Transverse colon (tissue), 4 donors: ENCODE measurements at regions not wholly inside any gene's neighbourhood (a gene's known extent, or its start where the extent isn't known, plus 50 kb on each side); places are given as distances from the start of the nearest gene placed in this dataset.

Experiments used
- DNase-seq: peaks from one replicate; pipeline ENCODE4 v3.0.0-alpha.2; 2019
- H3K27ac ChIP-seq, 4 donors: fragments of 200-600 bp; sonication (generic); 2 replicates each; pipeline ENCODE4 v1.5.1; 2016 to 2018; ENCODE audit warnings: inconsistent platforms in 4 of 4
- H3K27me3 ChIP-seq: fragments of 200-600 bp; sonication (generic); 2 replicates; pipeline ENCODE4 v1.5.1; 2017; ENCODE audit warnings: inconsistent platforms
- H3K36me3 ChIP-seq, 4 donors: fragments of 200-600 bp; sonication (generic); 2 replicates each; pipeline ENCODE4 v1.5.1; 2017 to 2019; ENCODE audit warnings: inconsistent platforms in 4 of 4
- H3K4me1 ChIP-seq, 4 donors: fragments of 200-600 bp; sonication (generic); 2 replicates each; pipeline ENCODE4 v1.5.1; 2017 to 2020; ENCODE audit warnings: inconsistent platforms in 4 of 4
- H3K4me3 ChIP-seq, 4 donors: fragments of 200-600 bp; sonication (generic); 1 replicate in 1 of 4; 2 replicates in 3 of 4; pipeline versions ENCODE4 v1.5.1 to v1.6.1; 2017 to 2019; ENCODE audit warnings: inconsistent platforms in 4 of 4
- H3K9me3 ChIP-seq, 2 donors: fragments of 200-600 bp; sonication (generic); 2 replicates each; pipeline ENCODE4 v1.5.1; 2017 to 2019; ENCODE audit warnings: inconsistent platforms in 2 of 2
- CTCF ChIP-seq, 5 experiments: fragments of 200-600 bp in 3 of 5; fragments of 450-650 bp in 2 of 5; sonication (generic) in 3 of 5; IDR thresholded peaks; 1 replicate in 2 of 5; 2 replicates in 3 of 5; pipeline ENCODE4 v1.5.1; 2016 to 2017; ENCODE audit warnings: antibody characterized with exemption in 5 of 5, inconsistent platforms in 3 of 5, mild to moderate bottlenecking in 2 of 5, moderate library complexity in 1 of 5
- EP300 ChIP-seq: sonication (generic); formaldehyde crosslinking; IDR thresholded peaks from one replicate; pipeline ENCODE4 v1.6.1; 2017; ENCODE audit warnings: antibody characterized with exemption, low read depth
- POLR2A ChIP-seq: fragments of 450-650 bp; IDR thresholded peaks from one replicate; pipeline ENCODE4 v1.6.1; 2016; ENCODE audit warnings: antibody characterized with exemption, mild to moderate bottlenecking, moderate library complexity
- POLR2AphosphoS5 ChIP-seq, 3 donors: sonication (generic); formaldehyde crosslinking; IDR thresholded peaks; one replicate each; pipeline ENCODE4 v1.6.1; 2016; ENCODE audit warnings: antibody characterized with exemption in 3 of 3
- WGBS, 2 donors: methylation state at CpG; one replicate each; pipeline ENCODE4 v1.1.5; 2018; ENCODE audit warnings: low coverage in 1 of 2; 5-methylcytosine and 5-hydroxymethylcytosine counted together
- in situ Hi-C, 4 donors: fragments of 200-750 bp; cut with MboI; loops; one replicate each; pipeline versions ENCODE4 v1.15.0 to v1.15.1; 2017; ENCODE audit warnings: low sequenced_read_pairs in 3 of 4, low pct_ligation_motif_present in 1 of 4, low pct_unique_long_range_greater_than_20kb in 1 of 4
- intact Hi-C: fragments of 100-400 bp; cut with DNase I; formaldehyde crosslinking; loops from one replicate; pipeline ENCODE4 v1.15.1; 2023; ENCODE audit warnings: low total_unique reads

DNA sequence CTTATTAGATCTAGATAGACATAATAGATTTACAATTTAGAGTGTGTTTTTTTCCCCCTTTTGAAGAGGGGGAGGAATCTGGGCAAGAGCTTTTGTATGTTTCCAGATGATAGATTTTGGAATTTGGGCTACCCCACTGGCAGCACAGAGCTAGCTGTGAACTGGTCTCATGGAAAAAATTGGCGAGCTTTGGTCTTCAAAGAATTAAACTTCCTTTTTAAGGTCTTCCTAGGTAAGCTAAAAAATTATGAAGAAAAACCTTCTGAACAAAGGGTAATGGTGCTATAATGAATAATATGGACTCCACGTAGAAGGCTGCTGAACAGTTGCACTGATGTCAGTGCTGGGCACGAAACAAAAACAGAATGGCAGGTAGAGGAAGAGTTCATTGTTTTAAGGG lies 109.3 kb downstream of the ZIC5 start:
- in situ Hi-C loops: no loop called here
- H3K36me3 ChIP-seq: no peaks in the 10 kb centered on the region
- H3K9me3 ChIP-seq: no peaks in the 10 kb centered on the region
- intact Hi-C loops: no loop called here
- no peak overlapping the region for H3K27ac ChIP-seq
- TF ChIP-seq POLR2A (no peak), EP300 (no peak), POLR2AphosphoS5 (IDR thresholded peaks at IDR 0.05) (no peak), CTCF (IDR thresholded peaks at IDR 0.05) (no peak)
- DNase-seq: no peak
- H3K4me3 ChIP-seq: no peak overlapping the region
- H3K4me1 ChIP-seq: peaks cover 0 to 18% (median 5%) of the 10 kb centered on the region in 4 donors
- 92 to 95% methylated on average over 3 of the region's 3 CpGs for whole genome bisulfite sequencing, 2 donors
- H3K27me3 ChIP-seq: no peaks in the 10 kb centered on the region

GRCh38 chr13:99861771-99862170 lies 109.8 kb downstream of the ZIC5 start:
- in situ Hi-C loops (no loop called here), intact Hi-C loops (no loop called here)

DNA sequence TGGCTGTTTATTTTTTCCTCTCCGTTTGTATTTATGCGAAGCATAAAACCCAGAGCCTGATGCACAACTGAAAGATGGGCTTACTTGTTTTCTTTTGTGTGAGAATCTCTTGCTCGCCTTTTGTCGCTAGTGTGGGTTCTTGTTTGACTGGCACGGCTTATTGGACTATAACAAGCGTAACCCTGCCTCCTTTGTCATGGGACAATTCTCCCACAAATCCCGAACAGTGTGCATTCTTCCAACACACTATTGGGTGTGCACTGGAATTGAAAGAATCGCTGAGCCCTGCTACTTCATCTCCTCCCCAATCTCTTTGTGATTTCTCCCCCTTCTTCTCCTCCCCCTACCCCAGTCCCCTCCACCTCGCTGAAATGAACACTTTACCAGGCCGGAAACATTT lies 110.8 kb downstream of the ZIC5 start:
- no peaks in the 10 kb centered on the region for H3K36me3 ChIP-seq
- H3K27ac ChIP-seq: no peak overlapping the region
- intact Hi-C loops: no loop called here
- no peak overlapping the region for H3K4me3 ChIP-seq
- no peaks in the 10 kb centered on the region for H3K9me3 ChIP-seq
- 86 to 90% methylated on average over 6 to 10 of the region's 10 CpGs for WGBS, 2 donors
- in situ Hi-C loops: no loop called here
- H3K27me3 ChIP-seq: no peaks in the 10 kb centered on the region
- no peak for DNase-seq
- TF ChIP-seq CTCF (IDR thresholded peaks at IDR 0.05) (no peak), EP300 (no peak), POLR2A (no peak), POLR2AphosphoS5 (IDR thresholded peaks at IDR 0.05) (no peak)
- H3K4me1 ChIP-seq: peaks cover 0 to 22% (median 6%) of the 10 kb centered on the region in 4 donors

More at GRCh38 chr13:99861771-99862170, 109.8 kb downstream of the ZIC5 start:
- Histone ChIP-seq H3K9me3 (no peaks in the 10 kb centered on the region), H3K4me3 (no peak overlapping the region), H3K27me3 (no peaks in the 10 kb centered on the region), H3K36me3 (no peaks in the 10 kb centered on the region), H3K27ac (no peak overlapping the region), H3K4me1 (peaks cover 0 to 22% (median 6%) of the 10 kb centered on the region in 4 donors)
- WGBS, 2 donors: 78 to 92% methylated on average over 2 of the region's 2 CpGs
- no peak for TF ChIP-seq POLR2A
- no peak for TF ChIP-seq CTCF (IDR thresholded peaks at IDR 0.05)
- no peak for TF ChIP-seq POLR2AphosphoS5 (IDR thresholded peaks at IDR 0.05)
- TF ChIP-seq EP300: no peak
- no peak for DNase-seq

DNA sequence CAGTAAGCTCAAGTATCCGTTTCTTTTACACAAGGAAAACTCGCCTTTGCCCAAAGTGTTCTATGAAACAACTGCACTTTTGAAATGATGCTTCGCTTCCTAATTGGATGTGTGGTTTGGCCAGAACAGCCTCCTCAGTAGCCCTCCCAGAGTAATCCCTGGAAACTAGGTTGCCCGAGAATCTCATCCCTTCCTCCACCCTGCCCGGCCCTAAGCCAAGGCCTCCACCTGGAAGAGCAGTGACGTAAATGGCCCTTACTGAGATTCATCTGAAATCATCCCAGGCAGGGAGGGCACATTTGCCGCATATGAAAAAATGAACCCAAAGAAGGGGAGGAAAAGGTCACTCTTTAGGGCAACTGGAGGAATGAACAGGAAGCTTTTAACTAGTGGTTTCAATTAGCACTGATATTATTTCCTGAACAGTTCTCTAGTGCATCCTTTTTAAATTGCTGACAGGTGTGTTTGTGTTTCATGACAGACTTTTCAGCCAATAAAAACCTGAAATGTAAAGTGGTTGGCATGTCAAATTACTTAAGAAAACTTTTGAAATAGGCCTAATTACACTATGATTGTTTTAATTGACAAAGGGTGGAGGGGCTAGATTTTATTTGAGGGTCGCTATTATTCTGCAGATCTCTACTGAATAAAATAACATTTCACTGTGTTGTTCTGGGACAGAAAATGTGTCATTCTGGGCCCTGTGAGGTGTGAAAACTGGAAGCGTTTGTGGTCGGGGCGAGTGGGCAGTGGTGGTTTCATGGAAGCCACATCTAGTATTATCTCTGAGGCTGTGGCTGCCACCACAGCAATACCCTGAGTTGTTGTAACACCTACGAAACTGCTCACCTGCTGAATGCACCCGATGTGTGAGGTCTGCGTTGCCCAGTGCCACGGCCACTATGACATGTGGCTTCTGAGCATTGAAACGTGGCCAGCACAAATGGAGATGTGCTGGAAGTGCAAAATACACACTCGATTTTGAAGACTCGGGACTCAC lies 112.1 kb downstream of the ZIC5 start:
- H3K4me3 ChIP-seq: no peak overlapping the region
- in situ Hi-C loops: no loop called here
- H3K27ac ChIP-seq: no peak overlapping the region
- H3K9me3 ChIP-seq: no peaks in the 10 kb centered on the region
- no peak for TF ChIP-seq CTCF (IDR thresholded peaks at IDR 0.05)
- no peak for TF ChIP-seq EP300
- TF ChIP-seq POLR2AphosphoS5 (IDR thresholded peaks at IDR 0.05): no peak
- no peak for TF ChIP-seq POLR2A
- H3K4me1 ChIP-seq: peaks cover 0 to 28% (median 6%) of the 10 kb centered on the region in 4 donors
- intact Hi-C loops: no loop called here
- WGBS, 2 donors: 69 to 100% methylated on average over 1 to 18 of the region's 18 CpGs
- H3K36me3 ChIP-seq: no peaks in the 10 kb centered on the region
- no peaks in the 10 kb centered on the region for H3K27me3 ChIP-seq
- DNase-seq: peak; percentile 31
